Epidermal melanocyte (primary cell): ENCODE measurements at regions not wholly inside any gene's neighbourhood (a gene's known extent, or its start where the extent isn't known, plus 50 kb on each side); places are given as distances from the start of the nearest gene placed in this dataset.

Source experiments
- DNase-seq: peaks from one replicate; pipeline ENCODE4 v3.0.0; 2011; ENCODE audit warnings: low spot score; ENCODE audit not compliant: insufficient read length

DNA sequence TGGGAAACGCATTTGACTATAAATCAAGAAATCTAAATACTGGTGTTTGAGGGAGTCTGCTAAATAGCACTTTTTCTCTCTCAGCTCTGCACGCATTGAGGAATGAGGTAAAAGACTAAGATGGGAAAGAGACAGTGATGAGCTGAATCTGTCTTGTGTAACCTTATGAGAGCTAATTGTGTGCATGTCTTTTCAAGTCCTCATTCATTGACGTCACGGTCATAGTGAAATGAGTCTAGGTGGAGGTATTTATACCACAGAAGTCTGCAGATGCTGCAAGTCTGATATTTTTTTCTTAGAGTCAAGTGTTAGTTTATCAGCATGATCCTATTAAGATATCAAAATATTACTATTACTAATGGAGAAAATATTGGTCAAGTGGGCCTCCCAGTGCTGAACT lies 361.5 kb upstream of the HS3ST1 start:
- no peak for DNase-seq

DNA sequence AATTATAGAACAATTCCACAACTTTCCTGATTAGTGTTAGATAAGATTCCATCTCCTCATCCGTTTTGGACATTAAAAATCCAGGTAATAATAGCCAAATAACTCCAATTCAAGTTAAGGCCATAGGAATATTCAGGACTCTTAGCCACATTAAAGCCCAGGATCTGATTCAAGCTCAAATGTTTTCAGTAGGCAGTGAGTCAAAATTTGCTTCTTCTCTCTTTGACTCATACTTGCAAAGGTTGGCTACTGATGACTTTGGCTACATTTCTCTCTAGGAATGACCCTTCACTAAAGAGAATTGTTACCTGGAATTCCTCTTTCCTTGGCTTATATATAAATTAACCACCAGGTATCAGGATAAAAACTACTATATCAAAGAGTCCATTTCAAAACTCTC lies 354.9 kb upstream of the HS3ST1 start:
- DNase-seq = no peak

DNA sequence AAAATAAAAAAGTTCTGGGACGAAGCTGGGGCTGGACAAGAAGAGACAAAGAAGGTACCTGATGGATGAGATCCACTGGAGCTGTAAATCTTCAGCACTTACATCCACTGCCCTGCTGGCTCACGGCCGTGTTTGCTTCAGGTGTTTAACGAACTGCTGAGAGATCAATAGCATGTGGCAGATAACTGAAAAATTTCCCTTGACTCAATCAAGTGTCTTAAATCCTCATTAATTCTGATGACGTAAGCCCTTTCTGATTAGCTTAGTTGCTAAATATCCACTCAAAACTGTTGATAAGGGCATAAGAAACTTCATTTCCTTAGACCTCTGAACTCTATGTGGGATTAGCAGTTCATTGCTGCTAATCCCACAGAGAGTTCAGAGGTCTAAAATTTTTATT lies 354.2 kb upstream of the HS3ST1 start:
- no peak for DNase-seq

DNA sequence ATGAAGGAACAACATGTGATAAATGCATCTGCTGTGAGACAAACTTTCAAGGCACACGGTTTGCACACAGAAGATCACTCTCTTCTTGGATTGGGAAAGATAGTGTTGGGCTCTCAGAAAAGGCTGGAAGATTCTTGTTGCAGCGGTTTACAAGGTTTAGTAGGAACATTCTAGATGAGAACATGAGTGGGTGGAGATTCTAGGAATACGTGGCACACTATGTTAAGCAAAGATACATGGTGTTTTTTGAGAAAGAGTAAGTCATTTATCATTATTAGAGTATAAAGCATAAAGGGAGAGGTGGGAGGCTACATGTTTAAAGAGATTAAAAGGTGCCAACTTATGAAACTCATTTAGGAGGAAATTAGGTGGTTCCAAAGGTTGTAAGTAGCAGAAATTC lies 348.8 kb upstream of the HS3ST1 start:
- DNase-seq = no peak

DNA sequence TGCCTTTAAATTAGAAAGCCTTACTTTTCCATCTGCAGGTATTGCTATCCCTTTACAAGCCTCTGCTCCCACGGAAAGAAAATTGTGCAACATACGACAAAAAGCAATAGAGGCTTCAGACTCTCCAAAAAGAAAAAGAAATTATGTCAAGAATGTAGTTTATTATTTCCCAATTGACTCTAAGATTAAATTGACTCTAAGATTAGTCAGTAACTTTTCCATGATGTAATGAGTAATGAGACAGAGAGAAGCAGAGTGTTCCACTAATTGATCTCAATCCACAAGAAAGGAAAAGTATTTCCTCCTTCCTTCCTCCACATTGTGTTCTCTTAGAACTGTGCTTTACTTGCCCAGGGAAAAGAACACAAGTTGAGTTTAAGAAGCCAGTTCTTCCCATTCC lies 345.7 kb upstream of the HS3ST1 start:
- DNase-seq = no peak

DNA sequence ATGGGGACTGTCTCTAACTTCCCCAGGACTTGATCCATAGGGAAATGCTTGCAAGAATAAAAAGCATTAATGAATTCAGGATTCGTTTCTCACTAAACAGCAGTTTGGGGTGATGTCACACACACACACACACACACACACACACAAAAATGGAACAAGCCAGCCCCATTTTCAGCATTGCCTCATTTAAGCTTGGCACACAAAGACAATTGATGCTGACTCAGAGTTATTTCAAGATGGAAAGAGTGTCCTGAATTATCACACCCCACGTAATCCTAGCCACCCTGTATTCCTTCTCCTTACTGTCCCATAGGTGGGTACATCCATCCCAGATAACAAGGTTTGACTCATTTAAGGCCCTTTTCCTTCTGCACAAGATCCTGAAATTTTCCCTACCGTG lies 345.1 kb upstream of the HS3ST1 start:
- no peak for DNase-seq

DNA sequence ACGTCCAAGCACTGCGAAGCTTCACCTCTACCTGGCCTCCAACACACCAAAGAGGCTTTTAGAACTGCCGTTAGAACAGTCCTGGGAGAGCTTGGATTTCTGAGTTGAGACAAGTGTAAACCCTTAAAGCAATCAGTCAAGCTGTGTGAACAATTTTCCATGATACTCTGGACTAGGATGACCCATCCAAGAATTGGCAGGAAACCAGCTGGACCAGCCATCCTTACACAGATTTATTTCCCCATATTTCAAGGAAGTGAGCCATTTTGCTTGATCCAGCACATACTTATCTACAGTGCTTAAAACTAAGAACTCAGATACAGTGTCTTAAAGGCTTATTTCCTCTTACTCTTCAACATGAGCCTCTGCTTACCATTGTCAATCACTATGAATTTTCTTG lies 340.7 kb upstream of the HS3ST1 start:
- DNase-seq = no peak

DNA sequence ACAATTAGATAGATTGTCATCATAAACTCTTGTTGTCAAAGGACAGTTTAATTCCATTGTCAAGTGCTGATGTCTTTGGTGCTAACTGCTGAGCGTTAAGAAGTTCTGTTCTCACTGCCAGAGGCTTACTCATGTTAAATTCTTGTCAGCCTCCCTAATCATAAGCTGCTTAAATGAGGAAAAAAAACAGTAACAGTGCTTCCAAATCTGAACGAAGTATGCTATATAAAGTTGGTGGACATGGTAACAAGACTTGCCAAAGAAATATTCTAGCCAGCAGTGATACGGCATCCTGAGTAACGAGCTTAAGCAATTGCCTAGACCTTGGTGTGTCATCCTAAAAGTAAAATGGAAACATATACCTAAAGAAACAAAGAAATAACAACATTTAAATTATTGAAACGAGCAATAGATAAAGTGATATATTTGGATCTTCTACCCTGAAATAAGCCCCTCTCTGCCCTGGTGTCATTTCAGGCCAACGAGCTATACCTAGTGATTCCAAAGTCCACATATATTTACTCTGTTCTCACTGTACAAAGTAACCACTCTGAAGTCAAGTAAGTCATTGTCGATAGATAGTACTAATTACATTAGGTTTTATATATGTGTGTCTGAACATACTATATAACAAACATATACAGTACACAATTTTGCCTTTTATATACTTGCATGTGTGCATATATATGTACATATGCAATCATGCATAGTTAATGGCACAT lies 339.7 kb upstream of the HS3ST1 start:
- DNase-seq = no peak

DNA sequence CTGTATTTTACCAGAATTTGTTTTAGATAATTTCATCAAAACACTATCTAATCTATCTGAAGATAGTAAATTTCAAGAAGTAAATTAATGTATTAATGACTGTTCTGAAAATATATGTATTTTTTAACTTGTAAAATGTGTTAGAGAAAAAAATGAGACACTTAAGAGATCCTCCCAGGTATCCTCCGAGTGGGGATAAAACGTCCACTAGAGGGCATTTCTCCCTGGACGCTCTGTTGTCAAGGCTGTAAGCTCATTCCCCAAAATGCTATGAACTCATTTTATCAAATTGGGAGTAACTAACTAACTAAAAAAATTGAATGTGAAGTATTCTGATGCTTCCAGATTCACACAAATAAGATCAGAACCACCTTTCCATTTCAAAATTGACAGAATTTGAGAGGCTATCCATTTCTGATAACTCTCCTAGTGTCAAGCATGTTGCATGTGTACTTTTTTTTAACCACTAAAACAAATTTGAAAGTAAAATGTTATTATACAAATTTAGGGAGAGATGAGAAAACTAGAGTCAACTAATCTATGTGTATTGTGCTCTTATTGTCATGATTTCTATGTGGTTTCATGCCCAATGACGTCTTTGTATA lies 337.3 kb upstream of the HS3ST1 start:
- DNase-seq = no peak

DNA sequence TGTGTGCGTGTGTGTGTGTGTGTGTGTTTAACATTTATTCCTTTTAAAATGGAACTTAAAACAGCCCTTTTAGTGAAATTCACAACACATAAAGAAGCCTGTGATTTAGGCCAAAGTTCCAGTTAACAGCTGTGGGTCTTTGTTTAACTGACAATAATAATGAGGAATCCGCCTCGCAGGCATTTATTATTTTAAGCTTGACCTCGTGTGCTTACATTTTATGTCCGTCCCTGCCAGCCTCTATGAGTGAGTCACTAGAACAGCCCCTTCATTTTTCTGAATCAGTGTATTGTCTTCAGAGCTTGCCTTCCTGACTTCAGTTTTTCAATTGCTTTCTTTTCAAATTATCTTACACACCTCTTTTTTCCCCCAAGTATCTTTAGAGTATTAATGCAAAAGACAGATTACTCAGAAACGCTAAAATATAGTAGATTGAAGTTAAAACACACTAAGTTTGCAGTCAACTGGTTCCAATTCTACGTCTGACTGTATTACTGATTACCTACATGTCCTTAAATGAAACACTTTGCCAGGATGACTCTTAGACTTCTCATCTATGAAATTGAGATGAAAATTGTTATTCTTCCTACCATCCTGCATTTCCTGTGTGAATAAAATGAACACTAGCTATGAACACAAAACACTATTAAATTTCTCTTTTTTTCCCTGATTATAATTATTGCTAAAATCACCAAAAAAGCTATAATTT lies 319.6 kb upstream of the HS3ST1 start:
- peak; percentile 46 for DNase-seq

DNA sequence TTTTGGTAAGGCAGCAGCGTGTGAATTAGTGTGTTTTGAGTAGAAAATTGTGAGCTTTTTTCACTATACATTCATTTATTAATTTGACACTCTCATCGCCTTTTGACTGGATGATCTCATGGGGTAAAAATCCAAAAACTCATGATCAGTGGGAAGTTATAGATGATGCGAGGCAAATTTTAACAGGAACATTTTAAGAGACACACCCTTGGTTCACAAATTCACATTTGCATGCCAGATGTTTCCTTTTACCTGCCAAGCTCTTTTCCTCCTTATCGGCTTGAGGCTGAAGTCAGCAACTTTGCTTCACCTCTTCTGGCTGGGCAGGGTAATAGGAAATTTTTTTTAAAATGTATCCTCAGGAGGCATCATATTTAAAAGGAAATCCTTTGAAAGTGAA lies 318.0 kb upstream of the HS3ST1 start:
- DNase-seq = no peak

DNA sequence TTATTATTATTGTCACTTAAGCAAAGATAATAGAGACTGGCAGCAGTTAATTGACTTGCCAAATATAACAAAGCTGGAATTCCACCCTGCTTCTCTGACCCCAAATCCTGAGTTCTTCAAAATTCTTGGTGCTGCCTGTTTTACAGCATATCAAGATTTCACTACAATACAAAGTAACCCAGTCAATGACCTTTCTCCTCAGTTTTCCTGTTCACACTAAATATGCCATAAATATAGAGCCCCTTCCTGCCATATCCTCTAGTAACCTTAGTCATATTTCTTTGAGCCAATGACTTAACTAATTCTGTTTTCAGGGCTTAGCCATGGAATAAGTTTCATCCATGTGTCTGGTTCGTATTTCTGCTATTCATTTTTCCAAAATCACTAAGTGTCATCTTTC lies 315.3 kb upstream of the HS3ST1 start:
- no peak for DNase-seq

DNA sequence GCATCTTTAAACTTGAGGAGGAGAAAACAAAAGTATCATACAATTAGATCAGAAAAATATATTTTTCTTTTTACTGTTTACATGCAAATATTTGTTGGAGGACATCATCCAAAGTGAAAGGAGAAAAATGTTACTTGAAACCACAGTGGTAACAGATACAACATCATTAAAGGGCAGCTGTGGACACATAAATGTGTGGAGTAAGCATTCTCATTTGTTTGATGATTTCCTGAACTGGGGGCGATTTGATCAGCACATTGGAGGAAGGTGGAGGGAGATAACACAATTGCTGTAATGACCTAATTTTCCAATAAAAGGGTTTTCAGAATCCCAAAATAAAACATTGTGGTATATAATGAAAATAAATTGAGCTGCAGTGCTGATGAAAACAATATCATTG lies 314.5 kb upstream of the HS3ST1 start:
- no peak for DNase-seq

DNA sequence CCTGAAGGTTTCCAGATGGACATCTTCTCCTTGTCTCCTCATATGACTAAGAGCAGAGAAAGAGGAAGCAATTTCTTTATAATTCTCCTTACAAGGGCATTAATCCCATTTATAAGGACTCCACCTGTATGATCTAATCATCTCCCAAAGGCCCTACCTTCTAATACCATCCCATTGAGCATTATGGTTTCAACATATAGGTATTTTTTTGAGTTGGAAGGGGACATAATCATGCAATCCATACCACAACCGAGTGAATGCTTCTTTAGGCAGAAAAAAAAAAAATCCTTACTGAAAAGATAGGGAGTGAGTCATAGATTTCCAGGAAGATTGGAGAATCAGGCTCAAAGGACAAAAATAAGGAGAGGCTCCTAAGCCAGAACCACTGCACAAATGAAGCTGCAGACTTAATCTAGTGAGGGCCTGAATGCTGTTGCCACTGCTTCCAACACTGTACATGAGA lies 312.5 kb upstream of the HS3ST1 start:
- DNase-seq = no peak

DNA sequence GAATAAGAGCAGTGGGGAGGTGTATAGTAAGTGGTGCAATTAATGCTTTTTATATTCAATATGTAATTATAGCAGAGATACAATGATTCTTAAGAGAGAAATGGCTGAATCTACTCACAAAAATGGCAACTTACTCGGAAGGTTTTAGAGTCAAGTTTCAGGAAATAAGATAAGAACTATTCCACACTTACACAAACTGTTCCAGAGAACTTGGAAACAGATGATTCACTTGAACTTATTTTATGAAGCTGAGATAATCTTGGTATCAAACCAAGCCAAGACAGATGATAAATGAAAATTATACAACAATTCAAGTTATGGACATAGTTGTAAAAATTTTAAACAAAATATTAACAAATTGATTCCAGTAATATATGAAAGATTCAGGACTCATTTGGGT lies 311.3 kb upstream of the HS3ST1 start:
- DNase-seq = no peak

DNA sequence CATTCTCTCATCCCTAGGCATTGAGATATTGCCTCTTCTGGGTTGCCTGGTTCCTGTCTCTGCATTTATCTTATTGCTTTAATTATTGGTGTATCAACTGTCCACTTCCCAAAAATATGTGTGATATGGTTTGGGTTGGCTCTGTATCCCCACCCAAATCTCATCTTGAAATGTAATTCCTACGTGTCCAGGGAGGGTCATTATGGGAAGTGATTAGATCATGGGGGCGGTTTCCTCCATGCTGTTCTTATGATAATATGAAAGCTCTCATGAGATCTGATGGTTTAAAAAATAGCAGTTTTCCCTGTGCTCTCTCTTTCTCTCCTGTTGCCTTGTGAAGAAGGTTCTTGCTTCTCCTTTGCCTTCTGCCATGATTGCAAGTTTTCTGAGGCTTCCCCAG lies 308.3 kb upstream of the HS3ST1 start:
- no peak for DNase-seq

DNA sequence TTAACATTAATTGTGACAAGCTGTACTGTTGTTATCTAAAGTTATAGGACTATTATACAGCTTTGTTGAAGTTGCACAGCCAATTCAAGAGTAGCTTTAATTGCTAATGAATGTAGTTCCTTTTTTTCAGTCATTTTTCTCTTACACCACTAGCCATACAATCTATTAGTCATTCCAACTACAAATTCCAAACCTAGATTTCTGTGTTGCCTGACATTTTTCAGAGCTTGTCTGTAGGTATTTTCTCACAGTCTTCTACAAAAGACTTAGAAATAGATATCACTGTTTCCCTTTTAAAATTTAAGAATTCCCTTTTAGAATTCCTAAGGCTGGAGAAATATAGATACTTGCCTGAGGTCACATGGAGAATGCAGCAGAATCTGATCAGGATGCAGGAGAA lies 307.0 kb upstream of the HS3ST1 start:
- DNase-seq = no peak

DNA sequence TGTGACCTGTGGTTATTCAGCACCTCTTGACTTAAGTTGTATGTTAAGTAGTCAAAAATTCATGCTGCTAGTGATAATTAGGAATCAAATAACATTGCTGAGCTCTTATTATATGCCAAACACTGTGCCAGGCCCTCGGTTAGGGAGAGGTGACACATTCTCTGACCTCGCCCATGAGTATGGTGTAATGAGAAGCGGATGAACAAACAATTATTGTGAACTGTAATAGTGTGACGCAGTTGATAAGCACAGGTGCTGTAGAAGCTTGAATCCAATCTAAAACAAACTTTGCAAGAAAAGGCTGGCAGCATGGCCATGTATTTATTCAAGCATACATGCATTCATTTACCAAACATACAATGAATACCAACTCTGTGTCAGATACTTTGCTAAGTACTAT lies 303.5 kb upstream of the HS3ST1 start:
- no peak for DNase-seq

DNA sequence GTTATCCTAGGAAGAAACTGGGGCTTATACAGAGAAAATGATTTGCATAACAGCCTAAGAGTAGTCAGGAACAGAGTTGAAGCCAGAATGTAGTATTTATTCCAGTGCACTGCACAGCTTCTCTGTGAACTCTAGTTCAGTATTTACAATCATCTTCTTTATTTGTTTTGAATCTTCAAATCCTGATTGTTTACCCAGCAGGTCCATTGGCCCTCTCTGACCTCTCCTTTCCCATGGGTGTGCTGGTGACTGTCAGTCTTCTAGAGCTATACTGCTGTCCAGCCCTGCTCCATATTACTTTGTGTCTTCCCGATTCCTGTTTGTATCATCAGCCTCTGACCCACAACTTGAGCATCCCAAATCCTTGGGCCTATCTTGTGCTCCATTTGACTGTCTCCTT lies 301.9 kb upstream of the HS3ST1 start:
- DNase-seq = no peak

DNA sequence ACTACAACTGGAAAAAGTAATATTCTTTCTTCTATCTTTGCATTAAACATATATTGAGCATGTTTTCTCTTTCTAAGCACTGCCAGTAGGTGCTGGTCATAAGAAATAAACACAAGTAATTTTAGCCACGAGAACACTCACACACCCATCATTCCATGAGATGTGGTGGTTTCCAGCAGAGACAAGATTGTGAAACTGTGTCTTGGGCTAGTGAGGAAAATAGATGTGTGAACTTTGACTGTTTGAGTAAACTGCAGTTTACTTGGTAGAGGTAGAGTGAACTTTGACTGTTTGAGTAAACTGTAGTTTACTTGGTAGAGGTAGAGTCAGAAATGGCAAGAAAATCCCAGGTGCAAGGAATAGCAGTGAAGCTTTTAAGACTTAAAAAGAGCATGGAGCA lies 300.9 kb upstream of the HS3ST1 start:
- DNase-seq = no peak

DNA sequence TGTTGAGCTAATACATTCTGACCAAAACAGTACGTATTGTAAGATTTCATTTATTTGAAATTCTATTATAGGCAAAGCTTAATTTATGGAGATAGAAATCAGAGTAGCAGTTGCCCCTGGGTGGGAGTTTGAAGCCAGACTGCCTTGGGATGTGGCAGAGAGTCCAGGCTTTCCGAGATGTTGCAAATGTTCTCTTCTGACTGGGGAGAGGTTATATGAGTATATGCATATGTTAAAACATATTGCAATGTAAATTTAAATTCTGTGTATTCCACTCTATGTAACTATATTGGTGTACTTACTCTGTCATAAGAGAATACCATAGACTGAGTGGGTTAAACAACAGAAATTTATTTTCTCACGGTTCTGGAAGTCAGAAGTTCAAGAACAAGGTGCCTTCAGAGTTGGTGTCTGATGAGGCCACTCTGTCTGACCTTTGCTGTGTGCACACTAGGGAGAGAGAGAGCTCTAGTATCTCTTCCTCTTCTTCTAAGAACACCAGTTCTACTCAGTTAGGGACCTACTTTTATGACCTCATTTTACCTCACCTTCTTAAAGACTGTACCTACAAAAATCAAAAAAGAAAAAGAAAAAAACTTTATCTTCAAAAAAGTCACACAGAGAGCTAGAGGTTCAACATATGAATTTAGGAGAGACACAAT lies 299.3 kb upstream of the HS3ST1 start:
- DNase-seq = no peak

DNA sequence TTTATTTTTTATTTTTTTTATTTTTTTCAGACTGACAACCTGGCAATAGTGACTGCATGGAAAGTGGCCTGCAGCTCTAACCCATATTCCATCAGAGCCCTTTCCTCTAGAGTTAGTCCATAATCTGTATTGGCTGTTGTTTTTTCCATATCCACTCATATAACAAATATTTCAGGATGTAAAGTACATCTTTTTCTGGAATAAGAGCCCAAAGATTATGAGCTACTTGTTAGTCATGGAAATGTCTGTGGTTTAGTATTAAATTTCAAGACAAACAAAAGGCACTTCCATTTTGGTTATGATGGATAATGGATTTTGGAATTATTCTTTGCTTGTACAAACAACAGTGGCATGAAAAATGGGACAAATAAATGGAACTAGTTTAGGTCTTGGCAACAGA lies 296.0 kb upstream of the HS3ST1 start:
- no peak for DNase-seq
